ENCODE measurements at regions not wholly inside any gene's neighbourhood (a gene's known extent, or its start where the extent isn't known, plus 50 kb on each side); places are given as distances from the start of the nearest gene placed in this dataset.
"Not testable (repeated sequence)": the region's sequence is repeated elsewhere in the genome, so short reads cannot be mapped to it uniquely, and the experiment has no call there.

DNA sequence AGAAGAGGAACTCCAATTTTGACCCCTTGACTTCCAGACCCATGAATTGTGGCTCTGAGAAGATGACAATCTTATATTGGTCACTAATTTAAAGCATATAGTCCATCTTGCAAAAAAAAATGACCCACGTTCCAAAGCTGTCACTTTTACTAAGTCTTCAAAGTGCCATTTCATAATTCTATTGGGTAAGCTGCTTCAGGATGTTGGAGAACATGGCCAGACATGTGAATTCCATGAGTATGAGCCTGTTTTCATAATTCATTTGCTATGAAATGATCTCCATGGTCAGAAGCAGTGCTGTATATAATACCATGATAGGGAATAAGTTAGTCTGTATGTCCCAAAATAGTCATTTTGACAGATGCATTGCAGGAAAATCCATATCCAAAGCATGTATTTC lies 1787.3 kb downstream of the SLITRK5 start:
- Histone ChIP-seq H3K27me3 (replicated peaks; ENCODE audit: control insufficient read depth, insufficient read depth, low read length, poor library complexity, severe bottlenecking) (no peaks in the 10 kb centered on the region), H3K36me3 (ENCODE audit: control insufficient read depth, insufficient read depth, low read length) (no peaks in the 10 kb centered on the region), H3K4me3 (ENCODE audit: insufficient read depth, low read depth, low read length, poor library complexity, severe bottlenecking) (no peak overlapping the region), H3K4me1 (ENCODE audit: control insufficient read depth, insufficient read depth, low read length, poor library complexity, severe bottlenecking) (no peaks in the 10 kb centered on the region), H3K9me3 (ENCODE audit: control insufficient read depth, low read length) (no peaks in the 10 kb centered on the region), H3K27ac (ENCODE audit: insufficient read depth, low read length, poor library complexity, severe bottlenecking) (no peak overlapping the region)
- DNase-seq, result no peak

DNA sequence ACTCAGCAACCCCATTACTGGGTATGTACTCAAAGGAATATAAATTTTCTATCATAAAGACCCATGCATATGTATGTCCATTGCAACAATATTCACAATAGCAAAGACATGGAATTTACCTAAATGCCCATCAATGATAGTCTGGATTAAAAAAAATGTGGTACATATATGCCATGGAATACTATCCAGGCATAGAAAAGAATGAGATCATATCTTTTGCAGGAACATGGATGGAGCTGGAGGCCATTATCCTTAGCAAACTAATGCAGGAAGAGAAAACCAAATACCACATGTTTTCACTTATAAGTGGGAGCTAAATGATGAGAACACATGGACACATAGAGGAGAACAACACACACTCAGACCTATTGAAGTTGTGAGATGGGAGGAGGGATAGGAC lies 1789.7 kb downstream of the SLITRK5 start:
- not testable (repeated sequence) for H3K27ac ChIP-seq (ENCODE audit: insufficient read depth, low read length, poor library complexity, severe bottlenecking); H3K27me3 ChIP-seq (replicated peaks; ENCODE audit: control insufficient read depth, insufficient read depth, low read length, poor library complexity, severe bottlenecking); H3K36me3 ChIP-seq (ENCODE audit: control insufficient read depth, insufficient read depth, low read length); H3K9me3 ChIP-seq (ENCODE audit: control insufficient read depth, low read length); DNase-seq; H3K4me3 ChIP-seq (ENCODE audit: insufficient read depth, low read depth, low read length, poor library complexity, severe bottlenecking); H3K4me1 ChIP-seq (ENCODE audit: control insufficient read depth, insufficient read depth, low read length, poor library complexity, severe bottlenecking)

DNA sequence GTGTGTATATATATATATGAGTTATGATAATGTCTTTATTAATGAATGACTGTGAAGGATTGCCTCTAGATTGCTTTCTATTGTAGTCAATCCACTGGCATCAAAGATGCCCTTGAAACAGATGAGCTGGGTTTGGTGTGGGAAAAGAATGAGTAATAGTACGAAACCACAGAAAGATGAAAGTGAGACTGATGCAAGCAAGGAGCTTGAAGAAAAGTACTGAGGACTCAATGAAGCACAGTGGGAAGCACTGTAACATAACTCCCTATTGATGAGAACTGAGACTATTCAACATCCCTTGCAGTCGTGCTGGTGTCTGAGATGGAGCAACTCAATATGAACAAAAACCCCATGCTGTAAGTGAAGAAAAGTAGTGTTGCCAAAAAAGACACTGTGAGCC lies 1794.2 kb downstream of the SLITRK5 start:
- Histone ChIP-seq H3K4me3 (ENCODE audit: insufficient read depth, low read depth, low read length, poor library complexity, severe bottlenecking) (no peak overlapping the region), H3K36me3 (ENCODE audit: control insufficient read depth, insufficient read depth, low read length) (no peaks in the 10 kb centered on the region), H3K27ac (ENCODE audit: insufficient read depth, low read length, poor library complexity, severe bottlenecking) (no peak overlapping the region), H3K4me1 (ENCODE audit: control insufficient read depth, insufficient read depth, low read length, poor library complexity, severe bottlenecking) (no peaks in the 10 kb centered on the region), H3K27me3 (replicated peaks; ENCODE audit: control insufficient read depth, insufficient read depth, low read length, poor library complexity, severe bottlenecking) (no peaks in the 10 kb centered on the region), H3K9me3 (ENCODE audit: control insufficient read depth, low read length) (no peaks in the 10 kb centered on the region)
- DNase-seq, result no peak

DNA sequence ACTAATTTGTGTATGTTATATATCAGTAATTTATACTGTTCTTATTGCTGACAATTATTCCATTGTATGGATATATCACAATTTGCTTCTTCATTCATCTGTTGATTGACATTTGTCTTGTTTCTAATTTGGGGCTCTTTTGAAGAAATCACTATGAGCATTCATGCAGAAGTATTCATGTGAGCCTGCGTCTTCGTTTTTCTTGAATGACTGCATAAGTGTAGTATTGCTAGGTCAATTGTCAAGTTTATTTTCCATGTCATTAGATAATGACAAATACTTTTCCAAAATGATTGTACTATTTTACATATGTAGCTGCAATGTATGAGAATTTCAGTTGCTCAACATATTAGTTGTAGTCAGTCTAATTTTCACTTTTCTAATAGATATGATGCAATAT lies 1796.9 kb downstream of the SLITRK5 start:
- no peaks in the 10 kb centered on the region for H3K4me1 ChIP-seq (ENCODE audit: control insufficient read depth, insufficient read depth, low read length, poor library complexity, severe bottlenecking)
- no peak overlapping the region for H3K4me3 ChIP-seq (ENCODE audit: insufficient read depth, low read depth, low read length, poor library complexity, severe bottlenecking)
- H3K9me3 ChIP-seq (ENCODE audit: control insufficient read depth, low read length), result no peaks in the 10 kb centered on the region
- H3K27ac ChIP-seq (ENCODE audit: insufficient read depth, low read length, poor library complexity, severe bottlenecking), result no peak overlapping the region
- H3K27me3 ChIP-seq (replicated peaks; ENCODE audit: control insufficient read depth, insufficient read depth, low read length, poor library complexity, severe bottlenecking), result no peaks in the 10 kb centered on the region
- no peaks in the 10 kb centered on the region for H3K36me3 ChIP-seq (ENCODE audit: control insufficient read depth, insufficient read depth, low read length)
- DNase-seq, result no peak

DNA sequence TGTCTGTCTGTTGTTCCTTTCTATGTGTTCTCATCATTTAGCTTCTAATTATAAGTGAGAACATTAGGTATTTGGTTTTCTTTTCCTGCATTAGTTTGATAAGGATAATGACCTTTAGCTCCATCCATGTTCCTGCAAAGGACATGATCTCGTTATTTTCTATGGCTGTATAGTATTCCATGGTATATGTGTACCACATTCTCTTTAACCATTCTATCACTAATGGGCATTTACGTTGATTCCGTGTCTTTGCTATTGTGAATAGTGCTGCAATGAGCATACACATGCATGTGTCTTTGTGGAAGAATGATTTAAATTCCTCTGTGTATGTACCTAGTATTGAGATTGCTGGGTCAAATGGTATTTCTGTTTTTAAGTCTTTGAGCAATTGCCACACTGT lies 1799.7 kb downstream of the SLITRK5 start:
- H3K27me3 ChIP-seq (replicated peaks; ENCODE audit: control insufficient read depth, insufficient read depth, low read length, poor library complexity, severe bottlenecking), result no peaks in the 10 kb centered on the region

DNA sequence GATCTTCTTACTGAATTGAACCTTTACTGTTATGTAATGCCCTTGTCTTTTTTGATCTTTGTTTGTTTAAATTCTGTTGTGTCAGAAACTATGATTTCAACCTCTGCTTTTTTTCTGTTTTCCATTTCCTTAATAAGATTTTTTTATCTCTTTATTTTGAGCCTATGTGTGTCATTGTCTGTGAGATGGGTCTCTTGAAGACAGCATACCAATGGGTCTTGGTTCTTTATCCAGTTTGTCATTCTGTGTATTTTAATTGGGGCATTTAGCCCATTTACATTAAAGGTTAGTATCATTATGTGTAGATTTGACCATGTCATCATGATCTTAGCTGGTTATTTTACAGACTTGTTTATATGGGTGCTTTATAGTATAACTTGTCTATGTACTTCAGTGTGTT lies 1803.3 kb downstream of the SLITRK5 start:
- H3K4me3 ChIP-seq (ENCODE audit: insufficient read depth, low read depth, low read length, poor library complexity, severe bottlenecking), result no peak overlapping the region
- no peak for DNase-seq
- no peaks in the 10 kb centered on the region for H3K4me1 ChIP-seq (ENCODE audit: control insufficient read depth, insufficient read depth, low read length, poor library complexity, severe bottlenecking)
- no peaks in the 10 kb centered on the region for H3K36me3 ChIP-seq (ENCODE audit: control insufficient read depth, insufficient read depth, low read length)
- H3K9me3 ChIP-seq (ENCODE audit: control insufficient read depth, low read length), result peaks cover 5% of the 10 kb centered on the region
- no peaks in the 10 kb centered on the region for H3K27me3 ChIP-seq (replicated peaks; ENCODE audit: control insufficient read depth, insufficient read depth, low read length, poor library complexity, severe bottlenecking)
- no peak overlapping the region for H3K27ac ChIP-seq (ENCODE audit: insufficient read depth, low read length, poor library complexity, severe bottlenecking)

More for the DNA sequence above, 1799.7 kb downstream of the SLITRK5 start:
- no peak overlapping the region for H3K4me3 ChIP-seq (ENCODE audit: insufficient read depth, low read depth, low read length, poor library complexity, severe bottlenecking)
- no peak overlapping the region for H3K27ac ChIP-seq (ENCODE audit: insufficient read depth, low read length, poor library complexity, severe bottlenecking)
- no peaks in the 10 kb centered on the region for H3K9me3 ChIP-seq (ENCODE audit: control insufficient read depth, low read length)
- H3K4me1 ChIP-seq (ENCODE audit: control insufficient read depth, insufficient read depth, low read length, poor library complexity, severe bottlenecking), result no peaks in the 10 kb centered on the region
- no peak for DNase-seq
- H3K36me3 ChIP-seq (ENCODE audit: control insufficient read depth, insufficient read depth, low read length), result no peaks in the 10 kb centered on the region

DNA sequence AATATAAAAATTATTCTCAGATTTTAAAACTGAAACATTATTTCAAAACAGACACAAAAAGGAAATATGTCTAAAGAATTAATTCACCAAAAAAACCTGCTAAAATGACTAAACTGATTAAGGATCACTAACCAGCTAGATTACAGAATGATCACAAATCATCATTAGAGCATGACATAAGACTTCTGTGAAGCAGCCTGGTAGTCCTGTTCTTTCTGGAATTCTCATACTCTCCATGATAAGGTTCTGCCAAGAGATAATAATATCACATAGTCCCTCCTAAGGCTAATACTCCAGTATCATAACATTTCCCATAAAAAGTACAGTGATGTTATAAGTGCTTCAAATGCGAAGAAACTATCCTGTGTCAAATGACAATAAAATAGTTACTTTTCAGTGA lies 1814.9 kb downstream of the SLITRK5 start:
- Histone ChIP-seq H3K27ac (ENCODE audit: insufficient read depth, low read length, poor library complexity, severe bottlenecking) (no peak overlapping the region), H3K4me3 (ENCODE audit: insufficient read depth, low read depth, low read length, poor library complexity, severe bottlenecking) (no peak overlapping the region), H3K36me3 (ENCODE audit: control insufficient read depth, insufficient read depth, low read length) (no peaks in the 10 kb centered on the region), H3K4me1 (ENCODE audit: control insufficient read depth, insufficient read depth, low read length, poor library complexity, severe bottlenecking) (no peaks in the 10 kb centered on the region), H3K27me3 (replicated peaks; ENCODE audit: control insufficient read depth, insufficient read depth, low read length, poor library complexity, severe bottlenecking) (no peaks in the 10 kb centered on the region), H3K9me3 (ENCODE audit: control insufficient read depth, low read length) (no peaks in the 10 kb centered on the region)
- no peak for DNase-seq

DNA sequence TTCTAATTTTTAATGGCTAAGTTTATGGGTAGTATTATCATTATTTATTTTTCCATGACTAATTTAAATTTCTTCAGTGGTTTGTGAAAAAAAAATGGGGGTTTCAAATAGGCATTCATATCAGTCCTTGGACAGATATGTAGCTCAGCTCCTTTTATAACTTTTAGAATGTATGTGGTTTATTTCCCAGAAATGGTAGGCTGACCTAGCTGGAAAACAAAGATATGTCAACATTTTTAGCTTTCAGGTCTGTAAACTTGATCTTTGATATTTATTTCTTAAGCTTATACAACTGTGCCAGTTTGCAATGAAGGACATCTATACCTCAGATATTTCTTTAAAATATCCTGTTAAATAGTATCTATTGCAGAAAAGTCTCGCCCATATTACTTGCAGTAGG lies 1815.5 kb downstream of the SLITRK5 start:
- H3K27ac ChIP-seq (ENCODE audit: insufficient read depth, low read length, poor library complexity, severe bottlenecking), result no peak overlapping the region
- no peaks in the 10 kb centered on the region for H3K9me3 ChIP-seq (ENCODE audit: control insufficient read depth, low read length)
- no peak for DNase-seq
- H3K36me3 ChIP-seq (ENCODE audit: control insufficient read depth, insufficient read depth, low read length), result no peaks in the 10 kb centered on the region
- H3K27me3 ChIP-seq (replicated peaks; ENCODE audit: control insufficient read depth, insufficient read depth, low read length, poor library complexity, severe bottlenecking), result no peaks in the 10 kb centered on the region
- no peaks in the 10 kb centered on the region for H3K4me1 ChIP-seq (ENCODE audit: control insufficient read depth, insufficient read depth, low read length, poor library complexity, severe bottlenecking)
- no peak overlapping the region for H3K4me3 ChIP-seq (ENCODE audit: insufficient read depth, low read depth, low read length, poor library complexity, severe bottlenecking)

DNA sequence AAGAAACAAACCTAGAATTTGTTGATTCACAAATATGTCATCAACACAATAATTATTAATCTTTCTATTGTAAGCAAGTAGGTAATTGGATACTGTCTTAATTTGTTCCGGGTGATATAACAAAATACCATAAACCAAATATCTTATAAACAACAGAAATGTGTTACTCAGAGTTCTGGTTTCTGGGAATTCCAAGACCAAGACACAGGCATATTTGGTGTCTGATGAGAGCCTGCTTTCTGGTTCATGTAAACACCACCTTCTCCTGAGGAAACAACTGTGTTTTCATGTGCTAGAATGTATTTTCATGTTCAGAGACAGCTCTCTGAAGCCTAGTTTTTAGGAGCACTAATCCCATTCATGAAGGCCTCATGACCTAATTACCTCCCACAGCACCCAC lies 1819.5 kb downstream of the SLITRK5 start:
- Histone ChIP-seq H3K4me1 (ENCODE audit: control insufficient read depth, insufficient read depth, low read length, poor library complexity, severe bottlenecking) (no peaks in the 10 kb centered on the region), H3K9me3 (ENCODE audit: control insufficient read depth, low read length) (no peaks in the 10 kb centered on the region), H3K27me3 (replicated peaks; ENCODE audit: control insufficient read depth, insufficient read depth, low read length, poor library complexity, severe bottlenecking) (no peaks in the 10 kb centered on the region), H3K4me3 (ENCODE audit: insufficient read depth, low read depth, low read length, poor library complexity, severe bottlenecking) (no peak overlapping the region), H3K27ac (ENCODE audit: insufficient read depth, low read length, poor library complexity, severe bottlenecking) (no peak overlapping the region), H3K36me3 (ENCODE audit: control insufficient read depth, insufficient read depth, low read length) (no peaks in the 10 kb centered on the region)
- DNase-seq, result no peak

DNA sequence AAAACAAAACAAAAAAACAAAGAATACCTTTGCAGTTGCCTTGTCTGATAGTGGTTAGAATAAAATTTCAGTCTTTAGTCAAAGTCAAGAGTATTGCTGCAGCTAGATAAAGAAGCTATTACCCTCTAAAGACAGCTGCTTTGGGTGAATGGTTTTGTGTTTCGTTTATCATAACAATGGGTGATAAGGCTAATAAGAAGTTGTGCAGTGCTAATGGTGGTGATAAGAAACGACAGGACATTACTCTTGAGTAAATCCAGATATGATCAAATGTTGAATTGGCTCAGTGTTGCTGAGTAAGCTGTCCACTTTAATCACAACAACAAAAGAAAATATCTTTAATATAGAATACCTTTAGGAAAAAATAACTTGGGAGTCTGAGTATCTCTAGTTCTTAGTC lies 1825.3 kb downstream of the SLITRK5 start:
- Histone ChIP-seq H3K4me1 (ENCODE audit: control insufficient read depth, insufficient read depth, low read length, poor library complexity, severe bottlenecking) (no peaks in the 10 kb centered on the region), H3K36me3 (ENCODE audit: control insufficient read depth, insufficient read depth, low read length) (no peaks in the 10 kb centered on the region), H3K9me3 (ENCODE audit: control insufficient read depth, low read length) (no peaks in the 10 kb centered on the region), H3K27me3 (replicated peaks; ENCODE audit: control insufficient read depth, insufficient read depth, low read length, poor library complexity, severe bottlenecking) (no peaks in the 10 kb centered on the region), H3K4me3 (ENCODE audit: insufficient read depth, low read depth, low read length, poor library complexity, severe bottlenecking) (no peak overlapping the region), H3K27ac (ENCODE audit: insufficient read depth, low read length, poor library complexity, severe bottlenecking) (no peak overlapping the region)
- DNase-seq, result no peak

DNA sequence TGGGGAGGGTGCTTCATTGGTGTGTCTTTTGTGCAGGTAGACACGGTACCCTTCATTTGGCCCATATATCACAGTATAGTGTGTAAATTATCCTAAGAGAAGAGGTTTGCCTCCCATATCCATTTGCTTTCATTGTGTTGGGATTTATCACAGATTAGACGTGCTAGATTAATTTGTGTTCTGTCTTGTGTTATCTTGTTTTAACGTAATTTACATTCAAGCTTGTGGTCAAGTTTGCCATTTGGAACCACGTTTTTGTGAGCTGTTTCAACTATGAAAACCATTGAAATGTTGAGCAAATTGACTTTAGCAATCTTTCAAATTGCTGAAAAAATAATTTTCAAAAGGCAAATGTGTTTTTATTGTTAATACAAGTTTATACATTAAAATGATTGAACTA lies 1826.5 kb downstream of the SLITRK5 start:
- DNase-seq, result no peak
- H3K9me3 ChIP-seq (ENCODE audit: control insufficient read depth, low read length), result no peaks in the 10 kb centered on the region
- no peak overlapping the region for H3K27ac ChIP-seq (ENCODE audit: insufficient read depth, low read length, poor library complexity, severe bottlenecking)
- H3K36me3 ChIP-seq (ENCODE audit: control insufficient read depth, insufficient read depth, low read length), result no peaks in the 10 kb centered on the region
- no peaks in the 10 kb centered on the region for H3K4me1 ChIP-seq (ENCODE audit: control insufficient read depth, insufficient read depth, low read length, poor library complexity, severe bottlenecking)
- no peaks in the 10 kb centered on the region for H3K27me3 ChIP-seq (replicated peaks; ENCODE audit: control insufficient read depth, insufficient read depth, low read length, poor library complexity, severe bottlenecking)
- no peak overlapping the region for H3K4me3 ChIP-seq (ENCODE audit: insufficient read depth, low read depth, low read length, poor library complexity, severe bottlenecking)

Measured in effector memory CD4-positive, alpha-beta T cell (primary cell).